ENCODE measurements at regions not wholly inside any gene's neighbourhood (a gene's known extent, or its start where the extent isn't known, plus 50 kb on each side); places are given as distances from the start of the nearest gene placed in this dataset.

GRCh38 chr22:34454598-34454997 lies 534.3 kb upstream of the LARGE1 start:
- DNase-seq: no peak

- DNase-seq: no peak
These were observed 542.5 kb upstream of the LARGE1 start for GRCh38 chr22:34462795-34463194.

GRCh38 chr22:34475886-34476285 lies 555.6 kb upstream of the LARGE1 start:
- DNase-seq: no peak

GRCh38 chr22:34476762-34477161 lies 556.5 kb upstream of the LARGE1 start:
- DNase-seq: no peak

GRCh38 chr22:34481090-34481489 lies 560.8 kb upstream of the LARGE1 start:
- DNase-seq: no peak

- DNase-seq: no peak
These were observed 566.1 kb upstream of the LARGE1 start for GRCh38 chr22:34486381-34486780.

- no peak for DNase-seq
These were observed 569.6 kb upstream of the LARGE1 start for GRCh38 chr22:34489861-34490260.

GRCh38 chr22:34490886-34491285 lies 570.6 kb upstream of the LARGE1 start:
- DNase-seq: no peak

- no peak for DNase-seq
These were observed 572.5 kb upstream of the ISX start for GRCh38 chr22:34493486-34493885.

- DNase-seq: no peak
These were observed 564.5 kb upstream of the ISX start for GRCh38 chr22:34501366-34501965.

- DNase-seq: no peak
These were observed 563.1 kb upstream of the ISX start for GRCh38 chr22:34502821-34503220.

- DNase-seq: no peak
These were observed 557.2 kb upstream of the ISX start for GRCh38 chr22:34508797-34509196.

GRCh38 chr22:34526681-34527080 lies 539.3 kb upstream of the ISX start:
- no peak for DNase-seq

GRCh38 chr22:34534101-34534500 lies 531.9 kb upstream of the ISX start:
- DNase-seq: no peak

GRCh38 chr22:34567367-34567766 lies 498.6 kb upstream of the ISX start:
- DNase-seq: no peak

- DNase-seq: no peak
These were observed 495.6 kb upstream of the ISX start for GRCh38 chr22:34570408-34570807.

- DNase-seq: no peak
These were observed 486.4 kb upstream of the ISX start for GRCh38 chr22:34579519-34579918.

GRCh38 chr22:34587357-34588356 lies 478.3 kb upstream of the ISX start:
- DNase-seq: no peak

- no peak for DNase-seq
These were observed 476.9 kb upstream of the ISX start for GRCh38 chr22:34588871-34589545.

GRCh38 chr22:34592123-34592740 lies 473.7 kb upstream of the ISX start:
- no peak for DNase-seq

GRCh38 chr22:34599567-34599966 lies 466.4 kb upstream of the ISX start:
- no peak for DNase-seq

GRCh38 chr22:34604312-34604711 lies 461.6 kb upstream of the ISX start:
- DNase-seq: no peak

GRCh38 chr22:34608106-34608505 lies 457.9 kb upstream of the ISX start:
- no peak for DNase-seq

Measured in NCI-H1048 (cell line).